Inflammatory macrophage (primary cell): ENCODE measurements at regions not wholly inside any gene's neighbourhood (a gene's known extent, or its start where the extent isn't known, plus 50 kb on each side); places are given as distances from the start of the nearest gene placed in this dataset.

ENCODE experiments used
- DNase-seq, 2 donors: peaks; one replicate each; pipeline ENCODE4 v3.0.0-alpha.2; 2020 to 2022

GRCh38 chr6:11292594-11293236 lies 60.2 kb upstream of the NEDD9 start:
- DNase-seq = peak in 1 of 2 donors; percentile 45

GRCh38 chr6:11292091-11292490 lies 59.6 kb upstream of the NEDD9 start:
- DNase-seq = no peak

- DNase-seq = no peak
Observed at GRCh38 chr6:11291582-11291981, 59.1 kb upstream of the NEDD9 start.

- DNase-seq = no peak
Observed at GRCh38 chr6:11290027-11290426, 57.6 kb upstream of the NEDD9 start.

GRCh38 chr6:11288065-11288464 lies 55.6 kb upstream of the NEDD9 start:
- no peak for DNase-seq

- DNase-seq = no peak
Observed at GRCh38 chr6:11284996-11285395, 52.5 kb upstream of the NEDD9 start.

- DNase-seq = no peak
Observed at GRCh38 chr6:11283629-11284028, 51.2 kb upstream of the NEDD9 start.

GRCh38 chr6:11282875-11283274 lies 50.4 kb upstream of the NEDD9 start:
- no peak for DNase-seq
